HG03066 (cell line): ENCODE measurements at regions not wholly inside any gene's neighbourhood (a gene's known extent, or its start where the extent isn't known, plus 50 kb on each side); places are given as distances from the start of the nearest gene placed in this dataset.

Experiments used
- ATAC-seq: cut with Tn5 transposase; IDR thresholded peaks from one replicate; pipeline ENCODE4 v1.9.1; 2021; ENCODE audit warnings: low read depth; ENCODE audit not compliant: unreplicated experiment

DNA sequence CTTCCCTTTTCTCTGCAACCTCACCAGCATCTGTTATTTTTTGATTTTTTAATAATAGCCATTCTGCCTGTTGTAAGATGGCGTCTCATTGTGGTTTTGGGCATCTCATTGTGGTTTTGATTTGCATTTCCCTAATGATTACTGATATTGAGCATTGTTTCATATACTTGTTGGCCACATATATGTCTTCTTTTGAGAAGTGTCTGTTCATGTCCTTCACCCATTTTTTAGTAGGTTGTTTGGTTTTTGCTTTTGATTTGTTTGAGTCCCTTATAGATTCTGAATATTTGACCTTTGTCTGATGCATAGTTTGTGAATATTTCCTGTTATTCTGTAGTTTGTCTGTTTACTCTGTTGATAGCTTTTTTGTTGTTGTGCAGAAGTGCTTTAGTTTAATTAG is 312.2 kb upstream of the TBC1D5 start:
- ATAC-seq: no peak

DNA sequence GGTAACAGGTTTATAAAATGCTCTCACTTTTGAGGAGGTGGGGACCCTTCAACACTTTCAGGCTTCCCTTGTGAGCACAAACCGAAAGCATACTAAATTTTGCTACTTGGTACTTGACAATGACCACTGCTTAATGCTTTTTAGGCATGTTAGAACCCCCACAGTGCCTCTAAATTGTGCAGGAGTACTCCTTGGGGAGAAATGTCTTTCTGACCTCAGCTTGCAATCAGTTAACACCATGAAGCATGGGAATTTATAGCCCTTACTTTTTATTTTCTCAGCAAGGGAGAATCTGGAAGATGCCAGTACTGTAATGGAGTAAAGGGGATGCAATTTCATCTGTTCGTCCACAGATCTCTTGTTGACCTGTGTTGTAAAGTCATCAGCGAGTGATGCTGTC is 308.9 kb upstream of the TBC1D5 start:
- ATAC-seq: no peak

DNA sequence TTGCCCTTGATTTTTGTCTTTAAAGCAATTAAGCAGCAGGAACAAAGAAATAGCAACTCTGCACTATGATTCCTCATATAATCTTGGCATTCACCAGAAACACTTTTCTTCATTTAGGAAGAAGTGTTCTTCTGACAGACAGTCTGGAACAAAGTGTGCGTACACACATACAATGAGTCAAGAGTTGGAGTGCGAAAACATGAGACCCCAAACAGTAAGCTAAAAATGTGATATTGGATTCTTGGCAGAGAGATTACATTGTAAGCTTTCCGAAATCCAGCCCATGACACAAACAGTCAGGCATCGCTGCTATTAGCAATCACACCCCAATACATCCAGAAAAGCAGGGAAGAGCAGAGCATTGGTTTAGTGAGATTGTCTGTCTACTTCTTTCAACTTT is 306.7 kb upstream of the TBC1D5 start:
- no peak for ATAC-seq

DNA sequence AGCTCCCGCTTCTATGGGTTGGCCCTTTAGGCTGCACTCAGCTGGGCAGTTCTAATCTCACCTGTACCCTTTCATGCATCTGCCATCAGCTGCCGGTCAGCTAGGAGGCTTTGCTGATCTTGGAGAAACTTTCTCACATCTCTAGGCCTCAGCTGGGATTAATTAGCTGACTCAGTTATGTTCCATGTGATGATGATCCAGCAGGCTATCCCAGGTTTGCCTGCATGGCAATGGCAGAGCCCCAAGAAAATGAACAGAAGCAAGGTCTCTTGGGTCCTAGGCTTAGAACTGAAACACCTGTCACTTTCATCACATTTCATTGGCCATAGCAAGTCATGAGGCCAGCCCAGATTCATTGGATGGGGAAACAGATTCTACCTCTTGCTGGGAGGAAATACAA is 304.6 kb upstream of the TBC1D5 start:
- no peak for ATAC-seq

DNA sequence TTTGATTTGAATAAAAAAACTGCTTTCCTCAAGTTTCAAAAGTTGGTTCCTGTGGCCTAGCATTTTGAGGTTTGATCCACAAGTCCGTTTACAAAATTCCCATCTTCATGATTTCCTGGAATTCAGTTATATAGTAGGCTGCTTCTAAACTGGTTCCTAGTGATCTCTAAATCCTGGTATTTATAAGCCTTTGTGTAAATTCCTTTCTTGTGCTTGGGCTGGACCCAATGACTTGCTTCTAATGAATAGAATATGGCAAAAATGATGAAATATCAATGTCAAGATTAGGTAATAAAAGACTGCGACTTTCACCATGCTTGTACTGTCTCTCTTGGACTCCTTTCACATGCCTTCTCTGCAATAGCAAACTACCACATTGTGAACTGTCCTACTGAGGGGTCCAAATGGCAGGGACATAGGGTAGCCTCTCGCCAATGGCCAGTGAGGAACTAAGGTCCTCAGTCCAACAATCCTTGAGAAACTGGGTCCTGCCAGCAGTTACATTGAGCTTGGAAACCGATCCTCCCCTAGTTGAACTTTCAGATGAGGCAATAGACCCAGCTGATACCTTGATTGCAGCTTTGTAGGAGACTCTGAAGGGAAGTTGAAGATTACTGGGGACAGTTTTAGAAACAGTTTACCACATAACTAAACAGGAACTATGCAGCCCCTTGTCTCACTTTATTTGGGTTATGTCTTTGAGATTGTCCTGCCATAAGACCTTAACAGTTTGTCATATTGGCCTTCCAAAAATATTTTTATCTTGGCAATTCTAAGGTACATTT is 303.9 kb upstream of the TBC1D5 start:
- no peak for ATAC-seq

DNA sequence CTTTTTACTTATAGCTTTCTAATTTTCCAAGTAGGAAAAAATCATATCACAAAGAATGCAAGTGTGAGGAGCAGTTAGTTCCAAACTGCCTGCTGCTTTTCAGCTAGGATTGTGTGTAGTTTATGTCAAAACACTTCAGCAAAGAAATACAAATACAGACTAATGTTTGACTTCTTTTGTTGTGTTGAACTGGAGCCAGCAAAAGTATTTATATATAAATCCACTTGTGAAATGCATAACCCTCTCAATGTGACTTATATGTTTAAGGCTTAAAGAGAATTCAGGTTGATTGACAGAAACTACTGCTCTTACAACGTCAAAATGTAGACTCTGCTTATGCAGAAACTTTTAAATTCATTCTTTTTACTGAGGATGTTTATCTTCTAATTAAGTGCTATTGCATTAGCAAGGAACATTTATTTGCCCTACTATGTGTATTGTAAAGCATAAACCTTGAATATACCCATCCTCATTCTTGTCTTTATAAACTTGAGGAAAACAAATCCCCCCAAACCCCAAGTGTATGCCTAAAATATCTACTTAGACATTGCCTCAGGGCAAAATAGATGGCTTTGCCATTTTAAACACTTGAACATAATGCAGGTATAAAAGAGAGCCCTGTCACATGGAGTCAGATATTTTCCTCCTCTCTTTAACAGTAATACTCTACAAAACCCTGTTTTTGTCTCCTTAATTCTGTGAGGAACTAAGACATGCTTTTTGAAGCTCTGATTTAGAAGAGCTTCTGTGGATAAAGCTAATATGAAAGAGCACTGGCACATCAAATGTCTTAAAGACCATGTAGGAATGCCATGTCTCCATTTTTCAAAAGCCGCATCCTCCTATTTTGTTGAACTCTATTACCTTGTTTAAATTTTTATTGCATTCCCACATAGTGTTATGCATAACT is 302.8 kb upstream of the TBC1D5 start:
- ATAC-seq: no peak

DNA sequence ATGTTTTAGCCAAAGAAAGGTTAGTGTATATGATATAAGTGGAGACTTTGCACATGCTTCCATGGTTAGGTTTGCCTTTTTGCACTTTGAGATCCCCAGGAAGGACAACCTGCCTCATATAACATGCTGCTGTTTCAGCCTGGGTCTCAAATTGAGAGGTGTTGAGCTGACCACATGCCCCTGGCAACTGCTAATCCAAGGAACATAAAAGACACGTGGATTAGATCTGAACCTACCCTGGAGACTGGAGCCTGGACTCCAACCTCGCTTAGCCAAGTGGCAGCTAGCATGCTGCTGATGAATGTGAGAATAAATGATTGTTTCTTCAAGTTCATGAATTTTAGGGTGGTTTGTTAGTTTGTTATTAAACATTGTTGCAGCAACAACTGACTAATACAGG is 301.8 kb upstream of the TBC1D5 start:
- ATAC-seq: no peak

DNA sequence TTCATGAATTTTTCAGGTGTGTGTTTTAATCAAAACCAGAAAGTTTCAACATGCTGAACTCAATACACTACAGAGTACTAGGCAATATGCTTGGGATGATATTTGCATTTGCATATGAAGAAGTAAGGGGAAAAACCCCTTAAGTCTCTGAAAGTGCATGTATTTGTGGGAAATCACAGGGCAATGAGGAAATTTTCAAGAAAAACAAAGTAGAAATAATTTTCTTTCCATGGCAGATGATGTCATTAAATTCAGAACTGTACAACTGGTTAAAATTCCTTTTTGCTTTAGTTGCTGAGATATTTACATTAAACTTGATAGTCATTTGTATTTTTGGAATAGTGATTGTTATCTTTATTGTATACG is 294.0 kb upstream of the TBC1D5 start:
- ATAC-seq: no peak

DNA sequence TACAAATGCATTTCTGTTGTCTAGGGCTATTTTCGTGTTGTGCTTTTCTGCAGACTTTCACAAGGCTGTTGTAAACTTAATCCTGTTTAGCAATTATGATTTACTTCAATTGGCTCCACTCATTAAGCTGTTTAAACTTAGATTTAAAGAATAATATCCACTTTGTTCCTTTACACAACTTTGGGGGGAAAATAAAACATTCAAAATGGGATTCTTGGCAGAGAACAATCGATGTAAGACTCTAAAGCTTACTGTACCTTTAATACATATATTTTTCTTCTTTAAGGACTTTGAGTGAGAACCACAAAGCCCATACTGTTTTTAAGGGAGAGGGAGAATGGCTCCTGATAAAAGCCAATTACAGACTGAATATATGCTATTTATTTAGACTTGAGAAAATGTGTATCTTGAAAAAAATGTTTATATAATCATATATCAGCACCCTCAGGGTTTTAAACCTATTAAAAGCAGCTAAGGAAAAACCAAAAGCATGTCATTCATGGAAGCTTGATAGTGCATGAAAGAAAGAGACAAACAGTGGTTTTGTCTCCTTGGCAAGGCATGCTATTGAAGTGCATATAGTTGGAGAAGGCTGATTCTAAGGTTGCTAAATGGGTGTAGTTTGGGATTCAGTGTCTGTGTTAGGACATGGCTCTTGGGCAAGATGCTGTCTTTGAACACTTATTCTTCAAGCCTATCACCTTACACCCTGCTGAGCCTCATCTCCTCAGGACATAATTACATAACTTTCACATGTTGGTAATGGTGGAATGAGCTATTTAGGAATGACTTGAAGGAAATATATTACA is 293.4 kb upstream of the TBC1D5 start:
- no peak for ATAC-seq

DNA sequence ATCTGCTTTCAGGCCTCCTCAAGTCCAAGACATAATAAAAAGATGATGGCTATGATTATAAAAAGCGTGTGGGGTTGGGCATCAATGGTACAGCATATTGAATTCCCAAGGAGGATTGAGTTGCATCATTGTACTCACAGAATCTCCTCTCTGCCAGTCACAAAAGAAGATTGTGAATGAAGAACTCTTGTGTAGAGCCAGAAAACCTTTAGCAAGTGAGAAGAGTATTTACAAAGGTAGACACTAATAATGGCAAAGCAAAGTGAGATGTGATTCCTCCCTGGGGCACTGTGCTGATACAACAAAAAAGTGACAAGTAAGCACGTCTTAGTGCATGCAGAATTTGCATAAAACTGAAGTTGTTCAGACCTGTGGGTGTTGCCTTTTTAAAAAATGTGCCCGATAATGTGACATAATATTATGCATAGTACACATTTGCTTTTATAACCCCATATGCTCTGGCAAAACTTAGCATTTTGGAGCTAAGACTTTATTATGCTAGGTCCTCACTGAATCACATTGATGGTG is 291.2 kb upstream of the TBC1D5 start:
- ATAC-seq: no peak

DNA sequence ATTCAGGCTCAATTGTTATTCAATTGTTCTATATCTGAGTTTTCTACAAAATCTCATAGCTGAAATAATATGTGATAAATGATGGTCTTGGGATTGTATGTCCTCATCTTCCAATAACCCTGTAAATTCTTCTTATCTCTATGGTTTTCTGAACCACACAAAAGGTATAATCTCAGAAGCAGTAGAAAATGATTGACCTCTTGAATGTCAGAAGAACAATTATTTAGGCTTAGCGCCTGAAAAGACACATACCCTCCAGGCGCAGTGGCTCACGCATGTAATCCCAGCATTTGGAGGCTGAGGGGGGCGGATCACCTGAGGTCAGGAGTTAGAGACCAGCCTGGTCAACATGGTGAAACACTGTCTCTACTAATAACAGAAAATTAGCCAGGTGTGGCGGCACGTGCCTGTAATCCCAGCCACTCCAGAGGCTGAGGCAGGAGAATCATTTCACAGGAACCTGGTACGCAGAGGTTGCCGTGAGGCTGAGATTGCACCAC is 288.0 kb upstream of the TBC1D5 start:
- ATAC-seq: no peak

DNA sequence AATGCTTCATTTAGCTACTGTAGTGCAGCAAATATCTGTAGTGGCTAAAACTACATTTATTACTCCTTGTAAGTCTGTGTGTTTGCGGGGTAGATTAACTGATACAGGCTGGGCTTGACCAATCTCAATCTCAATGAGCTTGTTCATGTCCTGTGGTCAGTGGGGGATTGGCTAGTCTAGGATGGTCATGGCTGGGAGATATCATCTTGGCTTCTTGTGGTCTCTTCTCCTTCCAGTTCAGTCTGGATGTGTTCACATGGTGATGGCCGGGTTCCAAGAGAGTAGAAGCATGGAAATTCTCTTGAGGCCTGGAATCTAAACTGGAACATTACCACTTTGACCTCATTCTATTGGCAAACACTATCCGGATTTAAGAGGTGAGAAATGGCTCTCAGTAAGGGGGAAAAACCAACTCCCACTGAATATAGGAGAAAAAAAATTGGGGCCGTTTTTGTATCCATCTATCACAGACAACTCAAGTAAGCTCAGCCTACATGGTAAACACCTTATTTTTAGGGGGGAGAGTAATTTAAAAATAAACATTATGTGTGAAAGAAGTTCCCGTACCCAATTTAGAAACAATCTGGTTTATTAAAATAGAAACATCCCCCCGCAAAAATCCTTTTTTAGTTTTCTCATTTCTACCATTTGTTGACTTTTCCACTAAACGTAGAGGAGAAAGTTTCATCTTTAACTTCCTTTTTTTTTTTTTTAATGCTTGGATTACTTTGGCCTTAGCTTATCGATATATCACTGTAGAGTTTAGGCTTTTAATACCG is 284.9 kb upstream of the TBC1D5 start:
- ATAC-seq: no peak

DNA sequence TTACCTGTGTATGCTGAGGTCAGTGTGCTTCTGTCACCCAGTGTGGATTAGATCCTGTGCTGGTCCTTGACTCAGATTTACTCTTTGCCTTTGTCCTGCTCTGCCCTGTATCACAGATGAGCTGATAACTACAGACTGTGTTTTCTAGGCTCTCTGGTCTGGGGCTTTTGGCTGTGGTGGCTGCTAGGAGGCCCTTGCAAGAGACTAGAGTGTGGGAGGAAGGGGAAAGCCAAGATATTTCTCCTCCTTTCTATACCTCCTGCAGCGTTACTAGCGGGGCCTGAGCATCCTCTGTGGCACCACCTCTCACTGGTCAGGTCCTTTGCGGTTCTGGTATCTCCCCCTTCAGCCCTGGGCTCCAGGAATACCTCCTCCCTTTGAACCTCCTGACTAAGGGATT is 282.3 kb upstream of the TBC1D5 start:
- no peak for ATAC-seq

DNA sequence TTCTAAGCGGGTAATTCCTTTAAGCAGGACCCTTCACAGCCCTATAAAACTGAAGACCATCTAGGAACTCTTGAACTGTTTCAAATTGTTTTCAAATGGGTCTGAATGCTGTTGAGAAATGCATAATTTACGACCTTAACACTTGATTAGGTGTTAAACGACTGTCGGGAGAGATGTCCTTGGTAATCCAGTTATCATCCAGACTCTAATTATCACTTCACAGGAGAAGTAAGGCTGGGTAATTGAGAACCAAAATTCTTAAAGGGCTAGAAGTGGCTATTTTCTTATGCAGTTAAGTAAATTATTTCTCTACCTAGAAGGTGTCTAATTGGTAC is 276.7 kb upstream of the TBC1D5 start:
- ATAC-seq: no peak

DNA sequence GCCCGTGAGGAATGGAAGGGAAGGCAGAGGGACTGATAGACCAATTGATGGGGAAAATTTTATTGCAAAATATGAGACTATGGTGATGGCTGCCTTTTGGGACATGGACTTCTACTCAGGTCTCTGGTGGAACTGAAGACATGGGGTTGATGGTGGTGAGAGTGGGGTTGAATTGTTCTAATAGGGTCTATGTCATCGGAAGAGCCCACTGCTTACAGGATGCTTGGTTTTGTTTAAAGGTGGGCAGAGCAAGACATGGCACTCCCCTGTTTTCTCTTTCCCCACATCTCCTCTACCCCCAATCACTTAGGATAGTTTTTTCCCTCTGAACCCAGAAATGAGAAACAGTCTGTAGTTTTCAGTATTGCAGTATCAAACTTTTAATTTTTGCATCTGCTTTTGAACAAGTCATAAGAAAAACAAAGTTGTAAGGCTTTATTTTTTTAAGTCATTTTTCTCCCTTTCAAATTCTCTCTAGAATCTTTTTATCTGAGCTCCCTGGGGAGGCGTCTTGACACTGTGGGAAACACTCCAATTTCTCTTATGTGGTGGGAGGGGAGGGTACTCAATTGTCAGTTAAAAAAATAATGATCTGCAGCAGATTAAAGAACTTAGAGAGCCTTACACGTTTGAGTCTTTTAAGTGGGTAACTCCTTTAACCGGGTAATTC is 276.2 kb upstream of the TBC1D5 start:
- ATAC-seq: no peak

DNA sequence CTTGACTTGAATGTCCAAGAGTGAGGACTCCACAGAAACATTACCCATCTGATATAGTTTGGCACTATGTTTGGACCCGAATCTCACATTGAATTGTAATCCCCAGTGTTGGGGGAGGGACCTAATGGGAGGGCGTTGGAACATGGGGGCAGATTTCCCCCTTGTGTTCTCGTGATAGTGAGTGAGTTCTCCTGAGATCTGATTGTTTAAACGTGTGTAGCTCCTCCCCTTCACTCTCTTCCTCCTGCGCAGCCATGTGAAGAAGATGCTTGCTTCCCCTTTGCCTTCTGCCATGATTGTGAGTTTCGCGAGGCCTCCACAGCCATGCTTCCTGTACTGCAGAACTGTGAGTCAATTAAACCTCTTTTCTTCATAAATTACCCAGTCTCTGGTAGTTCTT is 273.9 kb upstream of the TBC1D5 start:
- ATAC-seq: no peak

DNA sequence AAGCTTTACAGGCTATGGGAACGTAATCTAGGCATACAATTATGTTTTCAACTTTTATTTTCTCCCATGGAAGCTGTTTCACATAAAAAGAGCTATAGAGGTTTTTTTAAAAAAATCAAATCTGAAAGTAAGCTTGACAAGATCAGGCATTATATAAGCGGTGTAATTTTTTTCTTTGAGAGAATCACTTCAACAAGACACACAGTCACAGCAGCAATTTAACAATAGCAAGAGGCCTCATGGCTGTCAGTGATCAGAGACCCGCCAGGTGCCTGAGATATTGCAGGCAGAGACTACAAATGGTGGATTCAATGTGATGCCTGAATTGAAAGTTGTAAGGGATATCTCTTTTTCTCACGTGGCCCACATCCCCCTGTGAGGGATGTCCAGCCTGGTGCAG is 270.5 kb upstream of the TBC1D5 start:
- ATAC-seq: no peak

DNA sequence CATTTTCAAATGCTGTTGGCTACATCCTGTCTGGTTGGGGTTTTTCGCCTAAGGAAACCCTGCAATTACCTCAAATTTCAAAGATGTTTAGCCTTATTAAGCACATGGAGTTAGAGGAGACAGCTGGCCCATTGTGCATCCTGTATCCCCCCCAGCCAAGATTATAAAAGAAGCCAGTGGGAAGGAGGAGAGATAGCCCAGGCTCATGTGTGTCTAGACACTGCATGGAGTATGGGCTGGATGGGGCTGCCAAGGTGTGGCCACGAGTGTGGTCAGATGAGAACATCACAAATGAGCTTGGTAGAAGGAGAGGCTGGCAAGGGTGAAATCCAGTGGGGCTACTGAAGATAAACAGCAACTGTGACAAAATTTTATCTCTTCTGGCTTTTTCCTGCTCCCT is 270.0 kb upstream of the TBC1D5 start:
- no peak for ATAC-seq

DNA sequence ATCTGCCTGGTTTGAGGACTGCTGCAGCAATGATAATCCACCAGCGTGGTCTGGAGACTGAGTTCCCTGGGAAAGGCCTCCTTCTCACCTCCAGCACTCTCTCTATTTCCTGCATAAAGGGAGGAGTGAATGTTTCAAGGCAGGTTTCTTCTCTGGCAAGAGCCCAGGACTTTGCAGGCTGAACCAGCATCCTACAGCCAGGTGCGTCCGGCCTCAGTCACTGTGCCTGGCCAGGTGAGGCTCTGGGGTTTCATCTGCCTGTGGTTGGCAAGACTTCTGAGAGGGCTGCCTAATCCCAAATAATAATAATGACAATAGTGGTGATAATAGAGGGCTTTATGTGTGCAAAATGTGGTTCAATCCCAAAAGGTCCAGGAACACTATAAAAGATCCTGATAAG is 269.0 kb upstream of the TBC1D5 start:
- ATAC-seq: no peak

DNA sequence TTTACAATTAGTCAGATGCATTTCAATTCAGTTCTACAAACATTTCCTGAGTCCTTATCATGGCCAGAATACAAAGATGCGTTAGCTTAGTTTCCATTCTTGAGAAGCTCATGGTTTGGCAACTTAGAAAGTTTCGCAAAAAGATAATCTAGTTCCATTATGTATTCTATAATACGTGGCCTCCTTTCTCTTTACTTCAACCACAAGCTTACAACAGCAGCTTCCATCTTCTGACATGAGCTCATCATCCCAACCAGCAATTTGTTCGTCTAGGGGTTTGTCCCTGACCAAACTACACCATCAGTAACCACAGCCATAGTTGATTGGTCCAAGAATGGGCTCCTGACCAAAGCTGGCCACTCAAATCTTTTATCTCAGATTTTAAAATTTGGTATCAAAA is 267.6 kb upstream of the TBC1D5 start:
- no peak for ATAC-seq
